ENCODE measurements at regions not wholly inside any gene's neighbourhood (a gene's known extent, or its start where the extent isn't known, plus 50 kb on each side); places are given as distances from the start of the nearest gene placed in this dataset.

DNA sequence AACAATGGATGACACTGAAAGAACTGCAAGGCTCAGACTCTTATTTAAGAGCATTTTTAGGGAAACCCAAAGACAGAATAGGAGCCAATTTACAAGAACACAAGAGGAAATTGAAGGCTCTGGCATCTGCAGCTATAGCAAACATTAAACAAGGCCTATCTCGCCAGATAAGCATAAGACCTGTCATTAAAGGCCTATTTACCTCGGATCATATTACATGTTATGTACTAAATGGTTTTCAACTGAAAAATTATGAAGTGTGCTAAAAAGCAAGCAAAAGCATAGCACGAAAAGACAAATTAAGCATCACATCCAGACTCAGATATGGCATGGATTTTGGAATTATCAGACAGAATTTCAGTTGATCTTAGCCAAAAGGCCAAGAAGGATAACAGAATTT, 617.1 kb downstream of the SQOR start:
- DNase-seq (ENCODE audit: low read depth), result no peak

DNA sequence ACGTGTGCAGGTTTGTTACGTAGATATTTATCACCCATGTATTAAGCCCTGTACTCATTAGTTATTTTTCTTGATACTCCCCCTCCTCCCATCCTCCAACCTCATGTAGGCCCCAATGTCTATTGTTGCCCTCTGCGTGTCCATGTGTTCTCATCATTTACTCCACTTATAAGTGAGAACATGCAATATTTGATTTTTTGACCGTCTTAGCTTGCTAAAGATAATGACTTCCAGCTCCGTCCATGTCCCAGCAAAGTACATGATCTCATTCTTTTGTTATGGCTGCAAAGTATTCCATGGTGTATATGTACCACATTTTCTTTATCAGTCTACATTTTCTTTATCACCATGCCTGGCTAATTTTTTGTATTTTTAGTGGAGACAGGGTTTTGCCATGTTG, 623.2 kb downstream of the SQOR start:
- DNase-seq (ENCODE audit: low read depth), result no peak

DNA sequence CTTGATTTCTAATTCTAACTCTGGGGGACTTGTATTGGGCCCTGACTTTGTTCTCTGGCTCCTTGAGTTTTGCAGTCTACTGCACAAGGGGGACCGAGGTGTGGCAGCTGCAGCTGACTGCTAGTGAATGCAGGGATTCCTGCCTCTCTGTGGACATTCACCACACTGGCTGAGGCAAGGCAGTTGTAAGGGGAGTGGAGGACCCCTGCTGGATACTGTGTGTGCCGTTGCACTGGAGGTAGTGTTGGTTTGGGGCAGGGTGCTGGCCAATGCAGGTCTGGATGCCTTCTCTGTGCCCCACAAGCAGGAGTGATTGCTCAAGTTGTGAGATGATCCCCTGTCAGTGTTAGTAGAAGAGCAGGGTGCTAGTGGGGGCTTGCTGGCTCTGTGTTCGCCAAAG, 626.1 kb downstream of the SQOR start:
- no peak for DNase-seq (ENCODE audit: low read depth)

DNA sequence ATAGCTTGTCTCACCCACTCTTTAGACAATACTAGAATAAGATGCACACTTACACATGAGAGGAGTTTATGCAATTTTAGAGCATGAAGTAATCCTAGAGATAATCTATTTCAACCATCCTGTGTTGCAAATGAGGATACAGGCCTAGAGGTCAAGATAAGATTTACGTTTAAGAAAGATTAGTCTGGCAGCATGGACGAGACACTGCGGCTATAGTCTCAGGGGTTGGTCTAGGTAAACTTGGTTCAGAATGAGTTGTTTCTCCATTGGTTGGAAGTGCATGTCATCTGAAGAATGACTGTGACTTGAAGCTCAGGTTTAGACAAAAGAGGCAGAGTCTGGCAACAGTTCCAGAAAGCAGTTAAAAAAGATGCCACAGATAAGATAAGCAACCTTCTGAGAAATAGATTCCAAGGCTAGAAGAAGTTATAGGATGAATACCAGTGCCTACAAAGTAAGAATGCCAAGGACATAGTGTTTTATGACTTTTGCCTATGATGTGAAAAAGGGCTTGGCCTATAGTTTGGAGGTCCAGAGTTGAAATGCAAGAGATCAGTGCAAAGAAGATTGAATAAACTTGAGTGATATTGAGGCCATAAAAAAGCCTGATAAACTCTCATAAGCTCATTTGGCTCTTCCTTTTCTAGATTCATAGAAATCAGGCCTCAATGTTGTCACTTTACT, 631.0 kb downstream of the SQOR start:
- DNase-seq (ENCODE audit: low read depth), result no peak

DNA sequence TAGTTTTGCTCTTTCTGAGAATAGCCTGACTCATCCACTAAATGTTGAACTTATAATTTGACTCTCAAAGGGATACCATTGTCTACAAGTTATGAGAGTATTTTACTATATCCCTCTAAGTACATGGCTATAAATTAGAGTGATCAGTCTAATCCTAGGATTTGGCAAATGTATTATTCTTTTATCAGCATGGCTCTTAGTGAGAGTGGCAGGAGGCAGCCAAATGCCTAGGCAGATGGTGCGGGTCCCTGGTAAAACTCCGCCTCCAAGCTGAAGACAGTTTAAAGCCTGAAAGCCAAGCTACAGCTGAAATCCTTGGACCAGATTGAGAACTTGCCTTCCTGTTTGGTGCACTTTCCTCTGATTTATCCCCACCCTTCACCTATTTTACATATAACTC, 631.8 kb downstream of the SQOR start:
- no peak for DNase-seq (ENCODE audit: low read depth)

DNA sequence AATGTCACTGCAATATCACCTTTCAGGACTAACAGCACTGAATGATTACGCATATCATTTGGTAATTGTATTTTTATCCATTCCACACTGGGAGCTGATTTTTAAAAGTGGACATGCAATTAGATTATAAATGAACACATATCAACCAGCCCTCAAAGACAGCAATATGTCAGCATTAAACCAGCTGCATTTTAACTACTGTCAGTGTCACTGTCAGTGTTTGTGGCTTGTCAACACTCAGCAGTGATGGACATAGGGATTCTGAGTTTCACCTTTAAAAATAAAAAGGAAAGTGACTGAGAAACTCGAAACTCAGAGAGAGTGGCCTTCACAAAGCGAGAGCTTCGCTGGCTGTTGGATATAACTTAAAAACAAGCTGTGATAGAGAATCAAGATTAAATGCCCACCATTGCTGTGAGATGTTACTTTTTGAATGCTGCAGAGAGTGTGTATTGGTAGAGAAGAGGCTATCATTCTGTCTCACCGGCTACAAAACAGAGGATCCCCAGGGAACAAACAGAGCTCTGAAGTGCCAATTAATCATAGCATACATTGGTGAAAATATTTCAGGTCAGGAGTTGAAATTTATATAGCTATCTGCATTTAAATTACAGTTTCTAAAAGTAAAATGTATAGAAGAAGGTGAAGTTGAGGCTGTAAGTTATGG, 635.8 kb downstream of the SQOR start:
- DNase-seq (ENCODE audit: low read depth), result no peak

DNA sequence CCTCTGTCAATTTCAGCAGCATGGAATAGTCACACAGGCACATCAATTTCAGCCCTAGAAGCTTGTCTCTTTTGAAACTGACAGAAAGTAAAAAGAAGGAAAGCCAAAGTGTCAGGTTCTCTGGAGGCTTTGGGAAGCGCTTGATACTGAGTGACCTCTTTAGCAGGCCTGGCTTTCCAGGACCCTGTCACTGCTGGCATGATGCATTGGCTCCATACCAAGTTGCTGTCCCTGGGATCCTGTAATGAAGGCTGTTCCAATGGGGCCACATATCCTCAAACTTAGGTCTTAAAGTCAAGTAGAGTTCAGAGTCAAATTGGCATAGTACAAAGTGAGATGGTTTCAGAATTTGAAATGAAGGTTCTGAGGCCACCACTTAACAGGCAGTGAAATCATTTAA, 640.9 kb downstream of the SQOR start:
- no peak for DNase-seq (ENCODE audit: low read depth)

DNA sequence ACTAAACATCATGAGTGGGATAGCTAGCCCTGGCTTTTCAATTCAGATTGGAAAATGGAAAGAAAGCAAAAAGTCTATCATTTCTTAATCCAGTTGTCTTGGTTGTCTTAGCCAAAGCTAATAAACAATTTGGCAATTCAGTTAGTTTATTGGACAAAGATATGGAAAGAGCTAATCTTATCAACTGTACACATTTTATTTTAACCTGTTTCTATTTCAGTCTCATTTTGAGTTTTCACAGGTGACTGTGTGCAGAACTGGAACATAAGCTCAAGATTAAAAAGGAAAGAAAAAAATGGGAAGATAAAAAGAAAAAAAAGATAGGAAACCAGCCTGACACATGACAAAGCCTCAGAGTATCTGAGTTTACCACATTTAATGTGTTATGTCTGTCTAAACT, 642.6 kb downstream of the SQOR start:
- no peak for DNase-seq (ENCODE audit: low read depth)

DNA sequence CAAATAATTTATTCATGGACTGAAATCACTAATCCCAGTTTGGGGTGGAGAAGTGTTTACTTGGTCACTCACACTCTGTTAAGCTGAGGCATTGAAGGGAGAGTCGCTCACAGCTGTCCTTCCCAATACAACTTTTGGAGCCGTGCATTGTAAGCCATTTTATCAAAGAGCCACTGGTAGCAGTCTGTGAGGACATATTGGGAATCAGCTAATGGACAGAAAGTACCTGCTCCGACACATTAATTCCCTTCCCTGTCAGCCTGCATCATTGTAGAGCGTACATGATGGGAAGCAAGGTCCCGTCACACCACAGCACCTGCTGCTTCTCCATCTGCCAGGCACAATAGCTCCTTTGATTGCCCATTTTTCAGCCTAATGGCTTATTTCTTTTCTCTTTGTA, 643.2 kb downstream of the SQOR start:
- DNase-seq (ENCODE audit: low read depth), result no peak

DNA sequence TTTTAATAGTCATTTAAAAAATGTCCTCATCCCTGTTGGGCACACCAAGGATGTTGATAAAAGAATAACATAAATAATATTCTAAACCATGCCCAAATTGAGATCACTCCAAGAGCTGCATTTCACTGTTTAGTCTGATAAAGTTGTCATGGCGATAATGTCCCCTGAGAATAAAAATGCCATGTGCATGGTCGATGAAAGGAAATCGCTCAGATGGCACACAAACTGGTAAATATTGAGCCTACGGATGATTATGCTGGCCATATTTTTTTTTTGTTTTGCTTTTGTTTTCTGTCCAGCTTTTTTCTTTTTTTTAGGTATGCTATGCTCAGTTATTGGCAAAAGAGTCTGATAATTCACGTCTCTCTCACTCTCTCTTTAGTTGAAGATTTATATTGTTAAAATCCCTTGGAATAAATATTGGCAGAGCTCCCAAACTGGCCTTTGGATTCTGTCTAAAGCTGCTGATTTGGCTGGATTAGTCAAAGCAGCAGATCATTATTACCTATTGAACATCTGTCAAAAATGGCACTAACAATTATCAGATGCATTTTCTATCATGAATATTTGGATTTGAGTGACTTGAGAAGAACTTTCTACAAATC, 643.8 kb downstream of the SQOR start:
- no peak for DNase-seq (ENCODE audit: low read depth)

DNA sequence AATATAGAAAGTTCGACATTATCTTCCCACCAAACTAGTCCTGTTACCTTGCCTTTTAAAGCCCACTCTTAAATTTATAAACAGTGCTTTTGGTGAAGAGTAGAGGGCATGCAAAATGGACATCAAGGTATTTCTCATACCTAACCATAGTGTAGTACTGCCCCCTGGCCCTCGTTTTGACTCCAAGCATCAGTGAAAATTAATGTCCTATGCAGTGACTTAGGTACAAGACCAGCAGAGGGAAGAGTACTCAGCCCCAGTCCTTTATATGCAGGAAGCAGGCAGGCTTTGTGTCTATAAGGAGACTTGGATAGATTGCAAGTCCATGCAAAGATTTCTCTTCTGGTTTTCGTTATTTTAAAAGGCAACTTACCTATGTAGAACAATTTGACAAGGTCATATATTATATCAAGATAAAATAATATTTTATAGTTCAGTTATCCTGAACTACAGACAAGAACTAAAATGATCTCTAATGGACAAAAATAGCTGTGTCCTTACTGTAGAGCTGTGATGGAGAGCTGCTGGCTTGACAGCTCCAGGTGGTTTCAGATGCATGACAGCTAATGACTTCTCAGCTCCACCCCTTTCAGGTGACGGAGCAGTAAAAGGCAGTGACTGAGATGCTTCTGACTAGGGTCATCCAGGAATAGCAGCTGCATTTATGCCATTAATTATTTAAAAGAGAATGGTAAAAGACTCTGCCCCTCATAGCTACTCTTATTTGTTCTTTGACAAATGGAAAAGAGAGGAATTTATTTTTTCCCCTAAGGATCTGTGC, 646.1 kb downstream of the SQOR start:
- no peak for DNase-seq (ENCODE audit: low read depth)

DNA sequence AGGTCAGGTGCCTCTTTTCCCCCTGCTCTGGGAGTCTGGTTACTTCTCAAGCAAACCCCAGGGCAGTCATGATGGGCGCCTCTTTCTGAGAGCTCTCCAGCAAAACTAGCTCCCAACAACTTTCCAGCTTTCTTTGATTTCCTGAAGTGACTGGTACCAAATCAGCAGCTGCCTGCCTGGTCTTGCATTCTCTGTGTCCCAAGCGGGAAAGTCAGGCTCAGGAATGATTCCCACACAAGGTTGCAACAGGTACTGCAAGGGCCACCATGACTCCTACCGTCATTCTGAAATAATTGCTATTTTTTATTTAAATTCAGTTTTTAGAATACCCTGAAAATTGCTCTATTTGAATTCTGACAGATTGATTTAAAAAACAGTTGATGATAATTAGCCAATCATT, 658.7 kb downstream of the SQOR start:
- no peak for DNase-seq (ENCODE audit: low read depth)

DNA sequence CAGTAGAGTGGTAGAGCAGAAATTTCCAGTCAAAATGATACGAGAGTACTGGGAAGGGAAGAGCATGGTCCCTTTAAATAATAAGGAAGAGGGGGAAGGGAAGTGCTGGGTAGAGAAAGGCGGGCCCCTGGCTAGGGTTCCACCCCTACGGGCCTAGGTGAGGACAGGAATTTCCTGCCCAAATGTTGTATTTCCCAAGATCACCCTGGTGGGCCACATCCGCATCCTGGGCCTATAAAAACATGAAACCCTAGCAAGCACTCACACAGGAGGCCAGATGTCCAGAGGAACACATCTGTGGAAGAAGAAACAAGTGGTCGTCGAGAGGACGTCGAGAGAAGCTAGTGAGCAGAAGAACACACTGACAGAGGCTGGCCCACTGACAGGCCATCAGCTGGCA, 661.2 kb downstream of the SQOR start:
- DNase-seq (ENCODE audit: low read depth), result no peak

DNA sequence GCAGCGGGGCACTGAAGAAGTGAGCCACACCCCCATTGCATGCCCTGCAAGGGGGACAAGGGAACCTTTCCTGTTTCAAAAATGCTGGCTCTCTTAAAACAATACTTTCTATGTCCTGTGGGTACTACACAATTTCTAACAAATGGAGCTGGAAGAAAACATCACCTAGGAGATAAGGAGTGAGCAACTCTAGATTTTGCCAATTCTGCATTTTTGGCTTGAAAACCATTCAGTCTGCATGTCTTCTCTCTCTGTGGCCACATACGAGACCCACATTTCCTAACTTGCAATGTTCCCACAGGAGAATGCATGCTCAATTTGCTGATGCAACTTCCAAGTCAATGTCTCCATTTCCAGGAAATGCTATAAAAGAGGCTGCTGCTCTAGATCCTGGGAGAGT, 662.0 kb downstream of the SQOR start:
- DNase-seq (ENCODE audit: low read depth), result no peak

DNA sequence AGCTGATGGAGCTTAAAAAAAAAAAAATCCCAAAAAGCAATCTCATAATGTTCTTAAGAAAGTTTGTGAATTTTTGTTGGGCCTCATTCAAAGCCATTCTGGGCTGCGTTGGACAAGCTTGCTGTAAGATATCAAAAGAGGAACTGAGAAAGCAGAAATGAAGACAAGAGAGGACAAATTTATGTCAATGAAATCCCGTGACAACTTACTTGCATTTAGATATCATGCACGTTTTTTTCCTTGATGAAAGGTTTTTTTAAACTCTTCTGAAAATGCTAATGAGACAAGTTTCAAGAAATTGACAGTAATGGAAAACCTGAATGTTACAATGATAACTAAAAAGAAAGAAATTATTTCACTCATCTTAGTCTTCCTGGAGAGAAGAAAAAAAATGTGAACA, 662.9 kb downstream of the SQOR start:
- DNase-seq (ENCODE audit: low read depth), result no peak

DNA sequence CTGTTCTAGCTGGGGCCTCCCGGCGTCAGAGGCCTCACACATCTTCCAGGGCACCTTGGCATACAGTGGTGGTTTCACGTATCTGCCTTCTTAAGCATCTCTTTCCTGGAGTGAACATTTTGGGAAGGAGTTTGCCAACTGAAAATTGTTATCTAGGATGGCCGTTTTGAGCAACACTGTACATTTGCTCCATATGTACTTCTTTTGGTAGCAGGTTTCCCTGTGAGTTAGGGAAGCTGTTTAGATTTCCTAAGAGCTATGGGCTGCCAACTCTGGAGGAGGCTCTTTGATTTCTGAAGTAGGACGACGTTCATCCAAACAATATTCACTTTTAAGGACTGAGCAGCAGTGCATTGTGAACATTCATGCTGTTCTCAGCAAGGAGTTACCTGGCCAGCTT, 665.9 kb downstream of the SQOR start:
- no peak for DNase-seq (ENCODE audit: low read depth)

DNA sequence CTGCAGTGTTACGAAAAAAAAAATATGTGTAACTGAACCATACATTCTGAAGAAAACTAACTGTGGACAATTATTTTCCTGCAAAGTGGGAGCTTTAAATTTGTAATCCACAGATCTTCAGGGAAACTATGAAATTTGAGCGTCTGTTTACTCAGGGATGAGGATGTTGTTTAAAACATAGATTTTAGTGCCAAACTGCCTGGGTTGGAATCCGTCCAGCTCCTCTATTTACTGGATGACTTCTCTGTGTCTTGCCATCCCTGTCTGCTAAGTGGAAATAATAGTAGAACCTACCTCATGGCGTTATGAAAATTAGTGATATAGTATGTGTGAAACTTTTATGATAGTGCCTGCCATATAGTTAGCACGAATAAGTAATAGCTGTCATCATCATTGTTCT, 666.5 kb downstream of the SQOR start:
- no peak for DNase-seq (ENCODE audit: low read depth)

DNA sequence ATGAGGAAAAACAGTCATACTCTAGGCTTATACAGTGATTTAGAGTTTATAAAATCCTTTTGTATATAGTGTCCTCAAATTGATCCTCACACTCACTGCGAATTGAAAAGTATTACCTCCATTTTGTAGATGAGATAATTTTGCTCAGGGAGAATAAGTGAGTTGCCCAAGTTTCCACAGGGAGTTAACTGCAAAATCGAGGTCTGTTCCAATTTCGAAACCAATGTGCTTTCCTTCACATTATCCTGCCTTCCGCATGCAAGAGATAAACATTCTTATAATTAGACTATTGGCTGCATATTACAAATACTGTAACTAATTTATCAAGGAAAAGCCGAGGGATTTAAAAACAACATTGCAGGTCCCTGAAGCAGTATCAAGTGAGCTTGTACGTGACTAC, 667.0 kb downstream of the SQOR start:
- no peak for DNase-seq (ENCODE audit: low read depth)

DNA sequence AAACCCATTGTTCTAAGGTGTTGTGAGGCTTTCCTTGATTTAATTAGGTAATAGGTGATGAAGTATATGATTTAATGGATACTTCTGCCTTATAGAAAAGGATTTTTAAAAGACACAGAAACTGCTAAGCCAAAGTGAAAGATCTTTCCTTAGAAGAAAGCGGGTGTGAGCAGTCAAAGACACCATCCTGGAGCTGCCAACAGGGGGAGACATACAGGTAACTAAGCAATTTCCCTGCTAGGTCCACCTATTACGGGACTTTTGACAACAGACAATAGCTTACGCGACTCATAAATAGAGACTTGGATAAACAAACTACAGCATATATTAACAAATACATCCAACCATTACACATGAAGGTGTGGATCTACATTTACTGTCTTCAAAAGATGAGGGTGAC, 669.5 kb downstream of the SQOR start:
- DNase-seq (ENCODE audit: low read depth), result no peak

DNA sequence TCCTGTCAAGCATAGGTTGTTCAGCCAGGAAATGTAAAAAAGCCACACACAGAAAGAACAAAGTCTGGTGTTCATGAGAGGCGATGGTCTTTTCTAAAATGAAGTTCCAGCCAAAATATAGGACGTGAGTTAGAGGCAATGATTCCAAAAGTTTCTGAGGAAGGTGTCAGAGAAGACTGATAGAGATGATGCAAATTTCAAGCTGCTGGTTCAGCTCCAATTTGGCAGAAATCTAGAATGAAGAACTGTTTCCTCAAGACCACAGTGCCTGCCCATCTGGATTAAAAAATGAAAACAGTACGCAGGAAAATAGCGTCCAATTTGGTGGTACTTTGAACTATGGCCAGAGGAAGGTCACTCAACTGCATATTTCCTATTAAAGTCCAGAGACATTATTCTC, 672.9 kb downstream of the SQOR start:
- DNase-seq (ENCODE audit: low read depth), result no peak

DNA sequence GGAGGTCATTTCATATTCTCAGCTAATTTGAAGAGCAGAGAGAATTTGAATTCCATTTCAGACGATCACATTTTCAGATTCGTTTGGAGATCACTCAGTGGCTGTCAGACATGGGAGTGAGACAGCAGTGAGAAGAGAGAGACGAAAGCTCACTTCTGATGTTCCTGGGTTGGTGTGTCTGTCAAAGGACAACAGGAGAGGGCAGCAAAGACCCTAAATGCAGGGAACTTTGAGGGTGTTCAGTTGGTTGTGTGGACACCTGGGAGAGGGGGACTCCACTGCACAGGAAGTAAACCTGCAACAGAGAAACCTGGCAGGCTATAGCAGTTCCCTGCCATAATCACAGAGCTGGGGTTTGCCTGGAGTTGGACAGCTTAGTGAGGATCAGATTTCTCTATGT, 675.1 kb downstream of the SQOR start:
- no peak for DNase-seq (ENCODE audit: low read depth)

DNA sequence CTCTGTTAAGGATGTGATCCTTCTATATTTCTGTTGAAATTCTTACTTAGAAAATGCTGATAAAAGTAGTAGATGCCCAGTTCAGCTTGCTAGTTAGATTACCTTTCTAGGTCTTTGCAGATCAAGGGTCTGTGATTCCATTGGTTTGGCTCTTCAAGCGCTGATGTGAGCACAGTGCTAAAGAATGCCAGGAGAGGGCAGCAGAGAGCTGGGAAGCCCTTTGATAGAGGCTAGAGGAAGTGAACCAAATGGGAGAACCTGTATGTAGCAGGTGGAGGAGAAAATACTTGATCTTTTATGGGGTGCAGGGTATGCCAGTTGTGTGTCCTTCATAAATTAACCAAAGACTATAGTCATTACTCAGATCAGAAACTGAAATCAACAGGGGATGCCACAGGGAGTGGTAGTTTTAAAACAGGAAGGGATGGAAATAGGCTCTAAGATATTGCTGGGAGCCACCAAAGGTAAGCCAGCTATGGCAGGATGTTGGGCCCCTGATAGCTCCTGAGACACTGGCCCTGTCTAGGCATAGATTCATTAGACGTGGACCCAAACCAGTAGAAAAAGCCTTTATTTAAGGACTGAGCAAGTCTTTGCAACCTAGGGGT, 677.4 kb downstream of the SQOR start:
- DNase-seq (ENCODE audit: low read depth), result peak; percentile 19

DNA sequence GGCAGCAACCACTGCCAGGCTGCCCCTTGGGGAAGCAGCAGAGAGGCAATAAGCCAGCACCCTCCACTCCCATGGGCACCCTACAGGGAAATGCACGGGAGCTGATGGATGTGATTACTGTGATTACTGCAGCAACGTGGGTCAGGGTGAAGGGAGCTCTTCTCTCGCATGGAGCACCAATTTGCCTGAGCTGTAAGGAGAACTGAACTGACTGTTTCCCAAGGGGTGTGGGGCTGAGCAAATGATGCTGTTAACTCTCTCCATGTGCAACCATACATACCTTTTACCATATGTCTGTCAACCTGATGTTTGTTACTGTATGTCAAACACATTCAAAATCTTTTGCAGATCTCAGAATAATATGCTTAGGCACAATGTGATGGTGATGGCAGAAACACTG, 680.6 kb downstream of the SQOR start:
- DNase-seq (ENCODE audit: low read depth), result no peak

All from non-pigmented ciliary epithelial cell (primary cell).